CD1c-positive myeloid dendritic cell (primary cell): ENCODE measurements at regions not wholly inside any gene's neighbourhood (a gene's known extent, or its start where the extent isn't known, plus 50 kb on each side); places are given as distances from the start of the nearest gene placed in this dataset.
A peak's percentile ranks its signal among the peaks of the same experiment; 100 is the strongest.

Experiments used
- DNase-seq: peaks from one replicate; pipeline ENCODE4 v3.0.0-alpha.2; 2016; ENCODE audit errors: extremely low spot score

DNA sequence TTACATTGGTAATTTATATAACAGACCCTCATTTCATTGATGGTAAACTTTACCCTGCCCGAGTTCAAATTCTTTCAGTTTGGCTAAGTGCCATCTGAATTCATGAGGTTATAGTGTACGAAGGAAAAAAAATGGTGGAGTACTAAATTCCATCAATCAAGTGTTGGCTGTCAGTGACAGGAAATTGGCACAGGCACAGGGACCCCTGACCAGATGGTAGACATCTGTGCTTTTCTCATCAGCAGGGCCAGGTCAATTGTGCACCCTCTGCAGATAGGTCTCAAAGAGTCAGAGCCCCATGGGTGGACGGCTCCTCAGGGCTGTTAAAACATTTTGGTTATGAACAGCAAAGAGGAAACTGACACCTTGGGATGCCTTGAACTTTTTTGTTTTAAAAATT, 439.2 kb downstream of the SETBP1 start:
- no peak for DNase-seq

DNA sequence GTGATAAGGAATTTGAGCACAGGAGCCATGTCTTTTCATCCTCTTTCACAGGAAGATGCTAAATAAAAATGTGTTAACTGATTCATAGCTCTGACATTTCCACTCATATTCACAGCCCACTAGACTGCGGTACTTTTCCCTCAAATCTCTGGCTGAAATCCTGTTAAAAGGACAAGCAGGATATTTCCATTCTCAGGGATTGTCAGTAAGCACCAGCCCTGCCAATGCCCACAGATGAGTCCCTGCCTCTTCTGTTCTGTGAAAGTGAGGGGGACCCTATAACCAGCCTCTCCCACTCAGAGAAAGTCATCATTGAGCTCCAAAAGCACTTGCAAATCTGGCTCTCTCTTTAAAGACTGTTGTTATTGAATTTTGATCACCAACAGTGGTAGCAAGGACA, 440.5 kb downstream of the SETBP1 start:
- DNase-seq = no peak

DNA sequence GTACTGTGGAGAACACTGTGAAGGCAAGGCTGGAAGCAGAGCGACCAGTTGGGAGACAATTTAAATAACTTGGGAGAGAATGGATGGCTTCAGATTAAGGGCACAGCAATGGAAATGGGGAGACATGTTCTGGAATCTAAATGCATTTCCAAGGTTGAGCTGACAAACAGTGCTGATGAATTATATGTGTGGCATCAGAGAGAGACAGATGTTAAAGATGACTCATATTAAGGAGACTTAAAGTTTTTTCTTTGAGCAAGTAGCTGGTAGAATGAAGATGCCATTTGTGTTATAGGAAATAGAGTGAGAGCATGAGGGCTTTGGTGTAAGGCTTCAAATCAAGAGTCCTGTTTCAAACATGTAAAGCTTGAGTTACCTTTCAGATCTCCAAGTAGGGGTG, 441.8 kb downstream of the SETBP1 start:
- no peak for DNase-seq

DNA sequence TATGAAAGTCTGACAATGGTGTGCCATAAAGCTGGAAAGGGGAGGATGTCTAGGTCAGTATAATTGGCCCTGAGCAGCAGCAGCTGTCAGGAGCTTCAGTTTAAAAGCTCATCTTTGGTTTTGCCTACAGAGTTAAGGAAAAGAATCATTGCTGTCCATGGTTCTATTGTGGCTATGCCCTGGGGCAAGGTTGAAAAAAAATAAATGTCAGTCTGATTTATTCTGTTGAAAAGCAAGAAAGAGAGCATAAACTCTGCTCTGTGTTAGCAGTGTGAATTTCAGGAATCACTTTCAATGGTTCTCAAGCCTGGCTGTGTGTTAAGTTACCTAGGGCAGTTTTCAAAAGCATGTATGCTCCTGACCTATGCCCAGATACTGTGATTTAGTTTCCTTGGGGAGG, 446.7 kb downstream of the SETBP1 start:
- DNase-seq = no peak

DNA sequence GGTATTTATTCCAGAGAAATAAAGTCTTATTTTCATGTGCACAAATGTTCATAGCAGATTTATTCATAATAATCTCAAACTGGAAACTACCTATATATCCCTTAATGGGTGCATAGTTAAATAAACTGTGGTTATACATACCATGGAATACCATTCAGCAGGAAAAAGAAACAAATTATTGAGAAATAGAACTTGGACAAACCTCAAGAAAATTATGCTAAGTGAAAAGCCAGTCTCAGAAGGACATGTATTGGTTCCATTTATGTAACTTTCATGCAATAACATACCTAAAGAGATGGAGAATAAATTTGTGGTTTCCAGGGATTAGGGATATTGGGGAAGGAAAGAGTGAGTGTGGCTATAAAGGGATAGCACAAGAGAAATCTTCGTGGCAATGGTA, 452.6 kb downstream of the SETBP1 start:
- DNase-seq = no peak

DNA sequence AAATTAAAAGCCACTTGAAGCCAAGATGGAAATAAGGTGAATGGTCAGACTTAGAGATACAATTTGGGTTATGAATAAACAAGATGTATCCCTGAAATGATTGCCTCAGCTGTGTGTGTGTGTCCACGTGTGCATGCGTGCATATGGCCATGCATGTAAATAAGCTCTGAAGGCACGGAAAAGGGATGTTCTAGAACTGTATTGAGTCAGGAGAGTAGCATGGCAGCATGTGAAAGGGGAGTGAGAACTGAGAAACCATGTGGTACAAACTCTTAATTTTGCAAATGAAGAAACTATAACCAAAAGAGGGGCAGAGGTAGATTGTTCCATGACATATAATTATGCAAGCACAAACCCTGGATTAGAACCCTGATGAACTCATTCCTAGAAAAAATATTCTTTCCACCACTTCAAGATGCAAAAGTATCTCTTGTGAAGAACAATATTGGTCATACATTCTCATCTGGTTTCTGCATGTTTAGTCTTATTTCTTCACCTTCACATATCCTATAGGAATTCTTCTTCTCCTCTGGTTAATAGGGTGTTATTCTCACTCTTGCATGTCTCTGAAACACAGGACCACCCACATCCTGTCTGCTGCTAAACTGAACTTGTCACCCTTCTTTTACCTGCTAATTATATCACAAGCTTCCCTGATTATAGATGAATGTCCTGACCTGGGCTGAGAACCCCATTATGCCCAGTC, 455.8 kb downstream of the SETBP1 start:
- DNase-seq = no peak

DNA sequence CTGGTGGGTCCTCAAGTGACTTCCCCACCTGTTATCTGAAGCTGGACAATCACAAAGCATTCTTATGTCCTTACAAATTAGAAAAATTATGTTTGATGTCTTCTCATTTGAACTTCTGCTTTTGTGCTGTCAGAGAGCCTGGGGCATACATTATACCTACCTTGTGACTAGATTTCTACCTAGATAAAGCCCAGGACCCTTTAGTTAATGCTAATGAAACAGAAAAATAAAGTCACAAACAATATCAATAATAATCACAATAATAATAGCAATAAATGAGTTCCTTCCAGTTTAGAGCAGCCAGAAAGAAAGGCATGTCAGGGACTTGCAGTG, 456.4 kb downstream of the SETBP1 start:
- no peak for DNase-seq

DNA sequence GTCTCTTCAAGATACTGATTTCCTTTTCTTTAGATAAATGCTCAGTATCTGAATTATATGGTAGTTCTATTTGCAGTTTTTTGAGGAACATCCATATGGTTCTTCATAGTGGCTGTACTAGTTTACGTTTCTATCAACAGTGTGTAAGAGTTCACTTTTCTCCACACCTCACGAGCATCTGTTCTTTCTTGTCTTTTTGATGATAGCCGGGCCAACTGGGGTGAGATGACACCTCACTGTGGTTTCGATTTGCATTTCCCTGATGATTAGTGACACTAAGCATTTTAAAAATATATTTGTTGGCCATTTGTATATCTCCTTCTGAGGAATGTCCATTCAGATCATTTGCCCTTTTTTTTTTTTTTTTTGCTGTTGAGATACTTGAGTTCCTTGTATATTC, 458.8 kb downstream of the SETBP1 start:
- no peak for DNase-seq

DNA sequence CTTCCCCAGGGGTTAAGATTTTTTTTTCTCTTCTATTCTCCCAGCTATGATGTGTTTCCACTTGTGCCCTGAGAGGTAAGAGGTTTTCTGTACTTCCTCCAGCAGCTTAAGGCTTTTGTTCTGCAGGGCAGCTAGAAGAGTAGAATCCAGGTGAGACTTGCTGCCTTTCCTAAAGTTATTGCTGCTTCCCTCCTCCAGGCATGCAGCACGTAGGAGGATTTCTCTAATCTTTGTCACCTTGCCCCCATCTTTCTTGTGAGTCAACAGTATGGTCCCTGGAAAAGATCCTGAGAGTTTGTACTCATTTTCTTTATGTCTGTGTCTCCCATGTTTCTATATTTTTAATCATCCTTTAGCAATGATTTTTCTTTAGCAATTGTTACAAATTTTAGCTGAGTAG, 462.2 kb downstream of the SETBP1 start:
- no peak for DNase-seq

DNA sequence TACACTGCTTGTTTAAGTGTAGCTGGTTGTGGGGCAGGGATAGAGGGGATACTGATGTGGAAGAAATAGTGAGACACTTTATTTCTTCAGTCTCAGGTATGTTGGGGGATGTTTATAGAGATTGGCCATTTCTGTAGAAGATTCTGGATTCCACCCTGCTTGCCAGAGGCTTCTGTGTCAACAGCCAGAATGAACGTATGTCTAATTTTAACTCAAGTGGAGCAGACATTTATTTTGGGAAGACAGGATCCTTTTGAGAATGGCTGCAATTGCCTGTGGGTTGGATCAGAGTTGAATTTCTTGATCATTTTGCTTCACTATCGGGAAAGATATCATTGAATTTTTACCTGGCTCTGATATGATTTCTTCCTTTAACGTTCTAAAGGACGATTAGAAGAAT, 465.6 kb upstream of the SLC14A2 start:
- DNase-seq = no peak

DNA sequence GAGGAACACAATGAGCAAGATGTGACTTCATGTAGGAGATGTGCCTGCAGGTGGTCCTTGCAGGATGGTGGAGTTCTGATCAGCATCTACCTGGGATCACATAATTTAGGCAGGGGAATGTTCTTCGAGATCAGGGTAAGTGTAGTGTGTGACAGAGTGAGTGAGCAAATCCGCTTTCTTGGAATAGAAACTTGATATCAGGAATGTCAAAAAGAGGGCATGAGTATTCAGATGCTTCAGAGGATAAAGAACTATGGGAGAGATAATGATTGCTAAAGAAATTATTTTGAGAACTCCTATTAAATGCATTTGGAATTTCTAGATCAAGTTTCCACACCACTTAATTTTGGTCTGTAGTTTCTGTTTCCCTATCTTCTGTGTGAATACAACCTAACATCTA, 463.6 kb upstream of the SLC14A2 start:
- no peak for DNase-seq

DNA sequence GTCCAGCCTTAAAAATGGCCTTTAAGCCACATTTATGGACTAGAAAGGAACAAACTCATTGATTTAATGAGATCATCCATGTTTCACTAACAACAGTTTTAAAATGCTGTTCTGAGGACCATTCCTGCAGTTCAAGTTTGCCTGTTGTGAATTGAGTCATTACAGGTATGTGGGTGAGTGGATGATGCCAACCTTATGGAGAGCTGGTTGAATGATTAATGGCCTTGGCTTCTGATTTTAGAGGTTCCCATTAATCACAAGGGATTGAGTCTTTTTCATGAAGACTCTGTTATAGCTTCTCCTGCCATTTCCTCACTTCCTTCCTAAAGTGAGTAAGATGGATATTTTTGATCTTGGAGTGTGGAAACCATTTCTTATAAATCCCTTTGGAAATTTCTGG, 459.8 kb upstream of the SLC14A2 start:
- no peak for DNase-seq

DNA sequence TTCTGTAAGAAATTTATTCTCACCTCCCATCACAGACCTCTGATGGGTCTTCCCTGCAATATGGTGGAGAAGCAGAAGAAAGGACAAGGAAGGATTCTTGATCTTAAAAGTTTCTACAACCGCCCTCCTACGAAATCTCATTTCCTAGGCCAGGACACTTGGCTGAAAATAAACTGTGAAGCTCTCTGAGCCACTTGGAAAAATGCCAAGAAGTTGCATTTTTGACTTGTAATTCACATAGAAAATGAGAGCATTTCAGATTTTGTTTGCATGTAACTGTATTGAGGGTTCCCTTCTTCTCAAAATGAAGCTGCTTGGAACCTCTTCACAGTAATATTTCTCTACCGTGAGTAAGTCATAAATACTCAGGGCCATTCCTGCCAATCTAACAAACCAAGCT, 458.3 kb upstream of the SLC14A2 start:
- no peak for DNase-seq

DNA sequence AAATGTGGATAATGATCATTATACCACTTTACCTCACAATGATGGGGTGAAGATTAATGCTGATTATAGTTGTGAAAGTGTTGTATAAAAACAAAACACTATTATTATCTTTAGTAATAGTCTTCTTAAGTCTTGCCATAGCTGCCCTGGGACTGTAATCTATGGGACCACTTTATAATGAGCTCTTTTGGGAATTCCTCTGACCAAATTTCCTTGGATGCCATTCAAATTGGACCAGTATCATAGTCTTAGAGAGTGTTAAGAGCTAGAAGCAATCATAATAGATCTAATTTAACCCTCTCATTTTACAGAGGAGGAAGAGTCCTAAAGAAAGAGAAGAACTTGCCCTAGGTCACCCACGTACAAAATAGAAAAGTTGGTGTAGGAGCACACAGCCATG, 457.7 kb upstream of the SLC14A2 start:
- no peak for DNase-seq

DNA sequence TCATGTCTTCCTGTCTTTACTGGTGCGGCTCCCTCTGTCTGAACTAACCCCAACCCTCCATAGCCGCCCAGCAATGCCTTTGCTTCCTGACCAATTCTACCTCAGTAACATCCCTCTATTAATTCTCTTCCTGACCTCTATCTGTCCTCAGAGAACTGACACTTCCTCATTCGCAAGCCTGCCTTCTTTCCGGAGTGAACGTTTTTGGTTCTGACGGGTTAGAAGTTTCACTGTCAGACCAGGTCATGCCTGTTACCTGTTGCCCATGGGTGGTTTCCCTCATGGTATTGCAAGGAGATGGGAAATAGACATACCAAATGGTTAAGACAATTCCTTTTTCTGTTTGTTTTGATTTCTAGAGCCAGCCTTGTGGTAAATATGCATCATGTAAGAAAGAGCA, 453.4 kb upstream of the SLC14A2 start:
- DNase-seq = no peak

DNA sequence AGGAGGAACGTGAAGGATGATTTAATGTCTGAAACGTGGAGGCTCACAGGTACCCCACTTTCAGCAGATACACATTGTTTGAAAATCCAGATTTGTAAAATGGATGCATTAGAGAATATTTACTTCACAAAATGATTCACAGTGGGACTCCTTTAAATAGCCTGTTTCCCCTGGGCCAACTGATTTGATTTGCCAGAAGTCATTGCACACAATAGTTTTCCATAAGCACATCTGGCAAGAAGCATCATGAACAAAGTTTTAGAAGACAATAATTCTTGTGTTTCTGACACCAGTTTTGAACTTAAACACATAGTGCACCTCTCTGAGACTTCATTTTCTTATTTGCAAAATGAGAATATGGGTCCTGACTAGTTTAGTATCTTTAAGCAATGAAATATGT, 451.4 kb upstream of the SLC14A2 start:
- DNase-seq = no peak

DNA sequence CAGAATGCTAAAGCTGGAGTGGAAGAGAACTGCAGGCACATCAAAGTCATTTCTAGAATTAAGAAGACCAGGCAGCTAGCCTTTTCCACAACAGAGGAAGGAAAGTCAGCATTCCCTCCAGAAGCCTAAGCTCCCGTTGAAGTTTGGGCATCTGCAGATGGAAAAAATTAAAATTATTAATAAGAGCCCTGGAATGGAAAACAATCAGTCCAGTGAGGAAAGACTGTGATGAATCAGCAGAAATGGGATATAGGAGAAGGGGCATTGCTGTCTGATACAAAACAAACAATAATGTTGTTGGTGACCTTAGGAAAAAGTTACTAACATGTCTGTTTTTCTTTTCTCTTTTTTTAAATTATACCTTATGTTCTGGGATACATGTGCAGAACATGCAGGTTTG, 450.7 kb upstream of the SLC14A2 start:
- no peak for DNase-seq

DNA sequence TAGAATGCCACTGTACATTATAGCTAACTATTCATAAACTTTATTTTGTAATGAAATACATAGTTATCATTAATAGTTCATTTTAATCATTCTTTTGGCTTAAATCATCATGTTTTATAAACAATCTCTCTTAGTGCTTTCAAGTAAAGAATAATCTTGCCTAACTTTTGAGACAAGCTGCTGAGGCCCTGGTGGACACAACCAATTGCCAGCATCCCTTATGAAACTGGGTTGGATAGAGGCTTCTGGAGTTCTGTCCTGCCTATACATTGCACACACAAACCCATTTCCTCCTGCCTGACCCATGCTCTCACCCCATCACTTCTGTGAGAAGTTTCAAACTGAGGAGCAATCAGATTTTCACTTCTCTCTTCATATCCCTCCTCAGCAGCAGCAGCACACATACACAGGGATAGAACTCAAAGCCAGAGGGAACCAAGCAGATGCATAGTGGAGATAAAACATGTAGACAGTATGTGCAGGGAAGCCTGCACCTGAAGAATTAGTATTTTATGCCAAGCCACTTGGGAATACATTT, 450.0 kb upstream of the SLC14A2 start:
- DNase-seq = peak; percentile 11

DNA sequence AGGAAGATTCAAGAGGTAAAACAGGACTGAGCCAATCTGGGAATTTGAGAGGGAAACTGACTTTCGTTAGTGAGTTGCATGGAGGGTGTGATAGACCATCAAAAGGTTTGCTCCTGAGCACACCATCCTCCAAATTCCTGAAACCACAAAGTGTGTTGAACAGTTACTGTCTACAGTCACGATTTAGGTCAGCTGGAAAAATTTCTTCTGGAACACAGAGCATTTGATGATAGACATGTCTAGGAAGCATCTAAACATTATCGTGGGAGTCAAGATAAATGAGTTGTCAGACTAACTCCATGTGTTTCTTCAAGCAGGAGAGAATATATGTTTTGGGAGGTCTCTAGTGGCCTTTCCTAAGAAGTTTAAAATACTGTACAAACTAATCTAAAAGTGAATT, 449.4 kb upstream of the SLC14A2 start:
- no peak for DNase-seq

DNA sequence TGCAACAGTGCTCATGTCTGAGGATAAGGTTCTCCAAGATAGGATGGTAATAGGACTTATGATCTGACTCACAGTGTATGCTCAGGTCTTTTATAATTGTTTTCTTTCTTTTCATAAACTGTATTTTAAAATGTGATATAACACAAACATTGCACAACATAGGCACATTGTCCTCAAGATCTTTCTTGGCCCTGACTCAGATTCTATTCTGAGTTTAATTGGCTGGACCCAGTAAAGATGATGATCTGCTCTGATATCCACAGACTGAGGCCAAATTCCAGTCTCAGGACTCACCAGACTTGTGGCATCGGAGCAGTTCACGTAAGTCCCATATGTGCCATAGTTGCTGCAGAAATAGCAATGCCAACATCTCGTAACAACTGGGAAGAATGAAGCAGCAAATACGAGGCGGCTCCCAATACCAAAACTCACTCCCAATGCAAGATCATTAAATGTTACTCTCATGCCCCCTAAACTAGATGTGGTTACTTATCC, 448.9 kb upstream of the SLC14A2 start:
- no peak for DNase-seq

DNA sequence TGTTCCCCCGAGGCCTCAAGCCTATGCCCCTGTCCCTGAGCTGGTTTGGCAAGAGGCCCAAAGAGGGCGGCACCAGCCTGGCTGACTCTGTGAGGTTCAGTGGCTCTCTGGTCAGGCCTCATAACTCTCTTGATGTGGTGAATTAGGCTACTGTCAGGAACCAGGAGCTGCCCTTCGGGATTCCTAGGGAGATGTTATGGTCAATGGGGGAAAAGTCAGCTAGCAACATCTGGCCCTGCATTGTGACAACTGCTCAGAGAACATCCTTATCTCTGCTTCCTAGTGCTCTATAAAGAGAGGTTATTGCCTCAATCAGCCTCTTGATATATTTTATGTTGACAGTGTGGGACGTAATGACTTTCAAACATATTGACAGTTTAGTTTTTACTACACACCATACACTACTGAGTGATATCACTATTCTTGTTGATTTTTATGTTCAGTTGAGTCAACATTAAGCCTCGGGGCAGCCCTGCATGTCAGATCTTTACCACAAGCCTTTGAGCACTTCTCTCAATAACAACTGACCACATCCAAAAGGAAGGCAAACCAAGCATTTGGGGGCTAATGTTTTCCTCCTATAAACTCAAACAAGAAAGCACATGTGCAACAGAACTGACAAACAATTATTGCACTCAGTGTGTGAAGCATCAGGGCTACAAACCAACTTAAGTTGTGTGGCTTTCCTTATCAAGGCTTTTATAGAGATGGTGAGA, 448.3 kb upstream of the SLC14A2 start:
- no peak for DNase-seq

DNA sequence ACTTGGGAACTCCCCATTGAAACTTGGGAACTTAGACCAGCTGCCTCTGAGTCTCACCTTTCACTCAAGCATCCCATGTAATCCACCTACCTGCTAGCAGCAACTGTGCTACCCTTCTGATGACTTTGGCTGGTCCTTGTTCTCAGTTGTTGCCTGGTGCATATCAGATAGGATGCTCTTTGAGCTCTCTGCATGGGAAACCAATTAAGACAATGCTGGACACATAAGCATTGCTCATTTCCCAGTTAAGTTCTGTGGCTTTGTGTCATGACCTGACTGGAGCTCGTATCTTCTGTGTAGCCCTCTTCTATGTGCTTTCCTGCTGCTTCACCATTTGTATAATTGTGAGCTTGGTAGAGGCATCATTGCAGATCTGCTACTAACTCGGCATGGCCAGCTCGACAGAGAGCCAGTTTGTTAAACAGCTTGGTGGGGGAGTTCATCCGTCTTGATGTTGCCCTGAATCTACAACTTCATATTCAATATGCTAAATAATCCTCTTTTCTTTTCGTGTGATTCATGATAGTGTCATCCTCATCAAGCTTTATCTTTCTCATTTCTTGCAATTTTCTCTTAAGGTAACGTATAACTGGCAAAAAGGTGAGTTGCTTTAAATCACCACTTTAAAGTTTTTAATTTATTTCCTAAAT, 447.5 kb upstream of the SLC14A2 start:
- DNase-seq = no peak
